Gastroesophageal sphincter (tissue), 3 donors: ENCODE measurements at regions not wholly inside any gene's neighbourhood (a gene's known extent, or its start where the extent isn't known, plus 50 kb on each side); places are given as distances from the start of the nearest gene placed in this dataset.
"Not testable (repeated sequence)": the region's sequence is repeated elsewhere in the genome, so short reads cannot be mapped to it uniquely, and the experiment has no call there.

ENCODE experiments used
- CTCF ChIP-seq, 4 experiments: fragments of 200-600 bp in 2 of 4; fragments of 450-650 bp in 2 of 4; sonication (generic) in 1 of 4; IDR thresholded peaks; one replicate each; pipeline ENCODE4 v1.5.1; 2017 to 2019; ENCODE audit warnings: antibody characterized with exemption in 4 of 4, mild to moderate bottlenecking in 2 of 4, moderate library complexity in 2 of 4
- EP300 ChIP-seq: sonication (generic); formaldehyde crosslinking; IDR thresholded peaks from one replicate; pipeline ENCODE4 v1.6.1; 2017; ENCODE audit warnings: antibody characterized with exemption, mild to moderate bottlenecking
- POLR2A ChIP-seq, 2 donors: fragments of 450-650 bp; IDR thresholded peaks; one replicate each; pipeline ENCODE4 v1.6.1; 2017; ENCODE audit warnings: antibody characterized with exemption in 2 of 2, mild to moderate bottlenecking in 2 of 2, moderate library complexity in 1 of 2
- POLR2AphosphoS5 ChIP-seq: sonication (generic); formaldehyde crosslinking; IDR thresholded peaks from one replicate; pipeline ENCODE4 v1.6.1; 2017; ENCODE audit warnings: antibody characterized with exemption

GRCh38 chr7:53635251-53635650 is 599.8 kb downstream of the POM121L12 start:
- TF ChIP-seq CTCF (IDR thresholded peaks at IDR 0.05); POLR2A (IDR thresholded peaks at IDR 0.05); POLR2AphosphoS5; EP300: not testable (repeated sequence)
